GM19043 (cell line): ENCODE measurements at regions not wholly inside any gene's neighbourhood (a gene's known extent, or its start where the extent isn't known, plus 50 kb on each side); places are given as distances from the start of the nearest gene placed in this dataset.

Source experiments
- ATAC-seq: cut with Tn5 transposase; IDR thresholded peaks from one replicate; pipeline ENCODE4 v1.9.1; 2021; ENCODE audit warnings: low read depth; ENCODE audit not compliant: unreplicated experiment

GRCh38 chr10:57968328-57969016, 299.2 kb downstream of the IPMK start:
- no peak for ATAC-seq

GRCh38 chr10:57964351-57964750, 303.3 kb downstream of the IPMK start:
- ATAC-seq, result no peak

DNA sequence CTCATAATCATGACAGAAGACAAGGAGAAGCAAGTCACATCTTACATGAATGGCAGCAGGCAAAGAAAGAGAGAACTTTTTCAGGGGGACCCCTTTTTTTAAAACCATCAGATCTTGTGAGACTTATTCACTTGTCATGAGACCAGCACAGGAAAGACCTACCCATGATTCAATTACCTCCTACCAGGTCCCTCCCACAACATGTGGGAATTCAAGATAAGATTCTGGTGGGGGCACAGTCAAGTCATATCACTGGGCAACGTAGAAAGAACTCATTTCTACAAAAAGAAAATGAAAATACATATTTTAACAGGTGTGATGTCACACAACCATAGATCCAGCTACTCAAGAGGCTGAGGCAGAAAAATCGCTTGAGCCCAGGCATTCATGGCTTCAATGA, 304.1 kb downstream of the IPMK start:
- ATAC-seq, result no peak

DNA sequence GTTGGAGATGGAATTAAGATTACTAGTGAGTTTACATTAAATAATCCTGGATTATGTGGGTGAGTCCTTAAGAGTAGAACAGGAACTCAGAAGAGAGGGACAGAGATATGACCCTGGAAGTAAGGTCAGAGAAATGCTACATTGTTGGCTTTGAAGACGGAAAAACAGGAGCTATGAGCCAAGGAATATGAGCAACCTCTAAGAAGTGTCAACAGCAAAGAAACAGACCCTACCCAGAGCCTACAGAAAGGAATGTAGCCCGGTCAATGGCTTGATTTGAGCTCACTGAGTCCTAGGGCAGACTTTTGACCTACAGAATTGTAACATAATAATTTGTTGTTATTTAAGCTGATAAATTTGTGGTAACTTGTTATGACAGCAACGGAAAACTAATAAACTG, 304.9 kb downstream of the IPMK start:
- no peak for ATAC-seq

DNA sequence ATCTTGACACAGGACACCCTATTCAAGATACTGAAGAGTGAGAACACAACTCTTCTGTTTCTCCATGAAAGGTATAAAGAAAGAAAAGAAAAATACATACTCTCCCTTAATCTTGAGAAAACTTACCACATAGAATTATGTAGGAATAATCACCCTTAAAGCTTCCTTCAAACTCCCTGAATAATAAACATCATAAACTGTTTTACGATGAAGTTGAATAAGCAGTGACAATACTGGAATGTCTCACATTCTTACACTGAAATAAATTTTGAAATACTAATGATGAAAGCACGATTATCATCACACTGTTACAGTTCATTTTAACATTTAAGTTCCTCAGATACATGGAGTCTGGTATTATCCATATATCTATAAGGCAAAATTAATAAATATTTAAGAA, 306.2 kb downstream of the IPMK start:
- ATAC-seq, result no peak

DNA sequence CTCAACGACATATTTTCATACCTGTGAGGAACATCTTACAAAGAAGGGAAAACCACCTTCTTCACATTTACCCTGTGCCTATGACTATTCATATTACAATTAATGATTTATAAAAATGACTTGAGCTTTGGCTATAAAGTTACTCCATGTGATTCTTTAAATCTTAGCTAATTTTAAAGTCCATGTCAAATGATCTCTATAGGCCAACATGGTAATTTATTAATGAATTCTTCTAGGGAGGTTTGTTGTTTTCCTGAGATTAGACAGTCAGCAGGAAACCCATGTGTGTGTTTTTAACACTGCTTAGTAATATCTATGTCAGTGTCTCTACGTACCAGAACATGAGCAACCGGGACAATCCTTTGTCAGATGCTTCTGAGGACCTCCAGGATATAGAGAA, 307.3 kb downstream of the IPMK start:
- no peak for ATAC-seq

- ATAC-seq, result no peak
These were observed 308.2 kb downstream of the IPMK start for GRCh38 chr10:57959318-57960006.

DNA sequence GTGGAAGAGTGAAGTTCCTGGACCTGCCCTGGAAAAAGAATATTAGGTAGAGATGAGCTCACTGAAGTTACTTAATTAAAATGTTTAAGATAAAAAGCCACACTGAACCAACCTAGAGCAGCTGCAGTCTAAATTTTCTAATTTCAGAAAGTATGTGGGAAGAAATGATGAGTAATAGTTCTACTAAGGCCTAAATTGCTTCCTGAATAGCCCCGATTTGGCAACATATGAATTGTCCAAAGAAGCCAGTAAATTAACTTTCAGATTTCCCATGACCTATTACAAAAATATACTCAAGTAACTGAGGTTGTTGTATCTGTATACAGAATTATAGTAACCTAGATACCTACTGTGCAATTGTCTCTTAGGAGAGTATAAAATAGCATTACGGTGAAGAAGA, 312.6 kb downstream of the IPMK start:
- ATAC-seq, result no peak

GRCh38 chr10:57952741-57953140, 315.0 kb downstream of the IPMK start:
- ATAC-seq, result no peak

DNA sequence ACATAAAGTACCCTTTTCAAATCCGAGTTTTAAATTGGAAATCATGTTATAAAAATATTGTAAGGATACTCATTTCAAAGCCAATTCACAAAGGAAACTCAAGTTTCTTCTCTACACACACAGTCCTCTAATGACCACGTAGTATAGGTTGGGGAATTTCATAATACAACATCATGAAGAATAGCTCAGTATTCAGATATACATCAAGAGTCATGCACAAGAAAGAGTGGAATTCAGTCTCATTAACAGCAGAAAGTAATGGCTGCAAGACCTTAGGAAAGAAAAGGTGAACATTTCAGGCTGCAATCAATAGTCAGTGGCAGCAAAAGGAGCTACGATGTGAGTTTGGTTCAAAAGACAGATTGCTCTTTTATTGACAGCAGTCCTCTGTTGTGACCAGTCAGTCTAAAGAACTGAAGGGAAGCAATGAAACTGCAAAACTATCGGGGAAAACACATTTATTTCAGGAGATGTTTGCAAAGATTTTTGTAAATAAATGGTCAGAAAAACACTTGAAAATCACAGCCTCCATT, 317.2 kb downstream of the IPMK start:
- ATAC-seq, result no peak

DNA sequence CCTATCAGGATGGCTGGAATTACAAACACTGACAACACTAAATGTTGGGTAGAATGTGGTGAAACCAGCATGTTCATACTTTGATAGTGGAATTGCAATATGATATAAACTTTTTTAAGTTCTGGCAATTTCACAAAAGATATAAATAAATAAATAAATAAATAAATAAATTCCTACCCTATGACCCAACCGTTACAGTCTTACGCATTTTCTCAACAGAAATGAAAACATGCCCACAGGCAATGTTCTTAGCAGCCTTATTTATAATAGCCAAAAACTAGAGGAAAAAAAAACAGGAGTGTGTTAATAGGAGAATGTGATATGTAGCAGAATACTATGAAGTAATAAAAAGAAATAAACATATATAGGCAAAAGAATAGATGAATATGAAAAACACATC, 318.9 kb downstream of the IPMK start:
- no peak for ATAC-seq

GRCh38 chr10:57946833-57947232, 320.9 kb downstream of the IPMK start:
- no peak for ATAC-seq

DNA sequence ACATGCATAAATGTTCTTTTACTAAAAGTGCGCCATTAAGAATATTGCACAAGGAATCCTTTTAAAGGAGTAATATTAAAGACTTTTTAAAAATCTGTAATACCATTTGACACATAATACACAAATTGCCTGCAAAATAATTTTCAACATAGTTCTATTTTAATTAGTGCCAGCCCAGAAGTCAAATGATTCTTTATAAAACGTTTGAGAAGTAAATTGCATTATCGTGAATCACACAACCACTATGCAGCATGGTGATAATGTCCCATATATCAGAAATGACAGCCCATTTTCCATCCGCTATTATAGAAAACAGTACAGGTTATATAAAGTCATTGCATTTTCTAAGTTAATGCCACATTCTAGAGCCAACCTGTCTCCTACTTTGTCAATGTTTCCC, 324.0 kb downstream of the IPMK start:
- no peak for ATAC-seq

DNA sequence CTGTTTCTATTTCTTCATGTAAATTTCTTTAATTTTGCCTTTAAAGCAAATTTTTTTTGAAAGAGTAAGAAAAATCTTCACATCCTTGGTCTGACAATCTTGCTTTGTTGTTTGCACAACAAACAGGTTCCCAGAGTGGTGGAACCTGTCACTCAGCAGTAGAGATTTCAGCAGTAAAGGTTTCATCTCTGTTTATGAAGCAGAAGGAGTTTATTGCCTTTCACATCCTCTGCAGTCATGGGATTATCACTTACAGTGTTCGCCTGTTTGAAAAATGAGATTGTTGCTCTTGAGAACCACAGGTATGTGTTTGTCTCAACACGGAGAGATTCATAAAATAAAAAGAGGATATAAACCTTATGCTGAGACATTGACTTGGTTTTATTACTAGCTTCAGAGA, 342.6 kb downstream of the IPMK start:
- ATAC-seq, result no peak

GRCh38 chr10:57921140-57921539, 346.6 kb downstream of the IPMK start:
- ATAC-seq, result no peak

DNA sequence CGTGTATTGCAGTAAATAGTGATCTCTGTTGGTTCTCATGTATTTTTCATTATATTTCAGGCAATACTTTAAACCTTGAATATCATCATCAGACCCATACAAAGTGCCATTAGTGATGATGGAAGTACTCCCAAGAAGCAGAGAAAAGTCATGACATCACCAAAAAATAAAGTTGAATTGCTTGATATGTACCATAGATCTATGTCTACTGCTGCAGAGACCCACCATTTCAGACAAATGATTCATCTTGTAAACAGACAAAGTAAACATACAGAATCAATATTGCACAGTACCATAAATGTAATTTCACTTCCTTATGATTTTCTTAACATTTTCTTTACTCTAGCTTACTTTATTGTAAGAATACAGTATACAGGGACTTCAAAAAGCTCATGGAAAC, 347.8 kb downstream of the IPMK start:
- ATAC-seq, result no peak

GRCh38 chr10:57917019-57917418, 350.7 kb downstream of the IPMK start:
- no peak for ATAC-seq

DNA sequence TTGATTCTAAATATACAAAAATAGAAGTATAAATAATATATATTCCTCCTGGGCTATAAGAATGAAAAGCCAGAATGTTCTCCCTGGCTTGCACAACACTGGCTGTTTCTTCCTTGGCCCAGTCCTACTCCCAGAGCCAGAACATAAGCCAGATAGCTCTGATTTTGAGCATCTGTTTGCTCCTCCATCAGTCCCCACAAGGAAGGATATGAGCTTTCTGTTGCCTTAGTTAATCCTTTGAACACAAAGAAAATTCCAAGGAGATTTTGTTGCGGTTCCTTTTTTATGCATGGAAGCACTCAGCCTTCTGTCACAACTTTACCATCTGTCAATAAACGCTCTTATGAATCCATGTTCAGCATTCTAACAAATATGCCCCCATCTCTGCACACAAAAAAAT, 361.8 kb downstream of the IPMK start:
- no peak for ATAC-seq

DNA sequence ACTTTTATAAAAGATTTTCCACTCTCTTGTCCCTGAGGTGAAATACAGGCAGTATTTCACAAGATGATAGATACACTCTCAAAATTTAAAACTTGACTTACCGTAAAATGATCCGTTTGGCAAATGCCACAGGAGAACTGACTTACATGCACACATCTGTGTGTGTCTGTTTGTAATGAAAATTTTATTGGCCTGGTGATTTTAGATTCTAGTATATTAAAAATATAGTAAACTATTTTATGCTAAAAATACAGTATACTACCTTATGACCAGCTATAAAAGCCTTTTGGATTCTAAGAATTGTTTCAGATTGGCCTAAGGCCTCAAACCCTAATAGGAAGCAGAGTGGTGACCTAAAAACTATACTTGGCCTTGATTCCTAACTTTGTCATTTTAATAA, 362.7 kb downstream of the IPMK start:
- no peak for ATAC-seq

- no peak for ATAC-seq
These were observed 369.5 kb downstream of the IPMK start for GRCh38 chr10:57898231-57898630.

- ATAC-seq, result no peak
These were observed 370.1 kb downstream of the IPMK start for GRCh38 chr10:57897611-57898010.

GRCh38 chr10:57894361-57894760, 373.3 kb downstream of the IPMK start:
- no peak for ATAC-seq
